OCI-LY3 (cell line): ENCODE measurements at regions not wholly inside any gene's neighbourhood (a gene's known extent, or its start where the extent isn't known, plus 50 kb on each side); places are given as distances from the start of the nearest gene placed in this dataset.

Experiments
- EZH2phosphoT487 ChIP-seq: fragments of 200-600 bp; shearing (Covaris generic); IDR thresholded peaks from 2 replicates; pipeline ENCODE4 v1.6.1; 2018; ENCODE audit warnings: antibody characterized with exemption, mixed run types, low read depth
- TF ChIP-seq, protein P1 (sequence below): fragments of 200-600, 300-600 bp; sonication (generic); IDR thresholded peaks from 2 replicates; pipeline ENCODE4 v1.5.1; 2014; ENCODE audit warnings: antibody characterized with exemption, low read length, low read depth

DNA sequence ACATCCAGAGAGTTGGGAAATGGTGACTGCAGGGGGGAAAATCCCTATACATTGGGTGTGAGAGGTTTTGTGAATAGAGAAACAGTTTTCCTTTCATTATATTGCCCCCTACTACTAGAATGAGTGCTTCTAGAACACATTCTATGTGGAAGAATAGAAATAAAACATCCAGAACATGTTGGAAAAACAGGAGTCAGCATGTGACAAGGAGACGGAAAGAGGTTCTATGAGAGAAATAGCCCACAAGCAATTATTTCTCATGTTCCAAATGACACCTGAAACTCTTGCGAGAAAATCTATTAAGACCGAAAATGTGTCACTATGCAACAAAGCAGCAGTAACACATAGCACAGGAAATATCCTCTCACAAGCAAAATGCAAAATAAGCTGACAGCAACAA is 202.7 kb upstream of the SPOPL start:
- TF ChIP-seq, protein P1, sequence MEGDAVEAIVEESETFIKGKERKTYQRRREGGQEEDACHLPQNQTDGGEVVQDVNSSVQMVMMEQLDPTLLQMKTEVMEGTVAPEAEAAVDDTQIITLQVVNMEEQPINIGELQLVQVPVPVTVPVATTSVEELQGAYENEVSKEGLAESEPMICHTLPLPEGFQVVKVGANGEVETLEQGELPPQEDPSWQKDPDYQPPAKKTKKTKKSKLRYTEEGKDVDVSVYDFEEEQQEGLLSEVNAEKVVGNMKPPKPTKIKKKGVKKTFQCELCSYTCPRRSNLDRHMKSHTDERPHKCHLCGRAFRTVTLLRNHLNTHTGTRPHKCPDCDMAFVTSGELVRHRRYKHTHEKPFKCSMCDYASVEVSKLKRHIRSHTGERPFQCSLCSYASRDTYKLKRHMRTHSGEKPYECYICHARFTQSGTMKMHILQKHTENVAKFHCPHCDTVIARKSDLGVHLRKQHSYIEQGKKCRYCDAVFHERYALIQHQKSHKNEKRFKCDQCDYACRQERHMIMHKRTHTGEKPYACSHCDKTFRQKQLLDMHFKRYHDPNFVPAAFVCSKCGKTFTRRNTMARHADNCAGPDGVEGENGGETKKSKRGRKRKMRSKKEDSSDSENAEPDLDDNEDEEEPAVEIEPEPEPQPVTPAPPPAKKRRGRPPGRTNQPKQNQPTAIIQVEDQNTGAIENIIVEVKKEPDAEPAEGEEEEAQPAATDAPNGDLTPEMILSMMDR, result no peak
- TF ChIP-seq EZH2phosphoT487, result no peak
